Tibial nerve (tissue), 4 donors: ENCODE measurements at regions not wholly inside any gene's neighbourhood (a gene's known extent, or its start where the extent isn't known, plus 50 kb on each side); places are given as distances from the start of the nearest gene placed in this dataset.

ENCODE experiments used
- DNase-seq, 2 donors: peaks; one replicate each; pipeline ENCODE4 v3.0.0-alpha.2; 2019; ENCODE audit warnings: low spot score in 2 of 2
- H3K27ac ChIP-seq, 4 donors: fragments of 200-600 bp; sonication (generic) in 3 of 4; one replicate each; pipeline ENCODE4 v1.5.1; 2017 to 2019; ENCODE audit warnings: mild to moderate bottlenecking in 1 of 4
- H3K27me3 ChIP-seq, 2 donors: fragments of 200-600 bp; sonication (generic) in 1 of 2; one replicate each; pipeline versions ENCODE4 v1.5.1 to v1.6.0; 2017 to 2019
- H3K36me3 ChIP-seq, 3 donors: fragments of 200-600 bp; sonication (generic); one replicate each; pipeline ENCODE4 v1.5.1; 2018 to 2019
- H3K4me1 ChIP-seq, 4 donors: fragments of 200-600 bp; sonication (generic) in 3 of 4; one replicate each; pipeline ENCODE4 v1.5.1; 2017 to 2019
- H3K4me3 ChIP-seq, 4 donors: fragments of 200-600 bp; sonication (generic) in 3 of 4; one replicate each; pipeline ENCODE4 v1.5.1; 2017 to 2019; ENCODE audit warnings: mild to moderate bottlenecking in 1 of 4, moderate library complexity in 1 of 4
- H3K9me3 ChIP-seq, 4 donors: fragments of 200-600 bp; sonication (generic) in 3 of 4; one replicate each; pipeline ENCODE4 v1.5.1; 2017 to 2019
- CTCF ChIP-seq, 5 experiments: fragments of 200-600 bp in 3 of 5; fragments of 450-650 bp in 2 of 5; sonication (generic) in 3 of 5; IDR thresholded peaks; one replicate each; pipeline ENCODE4 v1.5.1; 2016 to 2019; ENCODE audit warnings: antibody characterized with exemption in 5 of 5, mild to moderate bottlenecking in 3 of 5, moderate library complexity in 2 of 5
- EP300 ChIP-seq, 2 donors: sonication (generic); formaldehyde crosslinking; IDR thresholded peaks; one replicate each; pipeline ENCODE4 v1.6.1; 2017; ENCODE audit warnings: antibody characterized with exemption in 2 of 2, mild to moderate bottlenecking in 1 of 2
- POLR2A ChIP-seq, 2 donors: fragments of 450-650 bp; IDR thresholded peaks; one replicate each; pipeline ENCODE4 v1.6.1; 2017; ENCODE audit warnings: antibody characterized with exemption in 2 of 2, mild to moderate bottlenecking in 2 of 2, moderate library complexity in 2 of 2
- WGBS, 2 donors: methylation state at CpG; one replicate each; pipeline ENCODE4 v1.1.5; 2018; 5-methylcytosine and 5-hydroxymethylcytosine counted together

- DNase-seq = no peak
- Histone ChIP-seq H3K4me3 (no peak overlapping the region), H3K4me1 (peaks cover 0 to 6% (median 0%) of the 10 kb centered on the region in 4 donors), H3K27ac (no peak overlapping the region), H3K27me3 (no peaks in the 10 kb centered on the region), H3K9me3 (no peaks in the 10 kb centered on the region), H3K36me3 (no peaks in the 10 kb centered on the region)
- 44 to 76% methylated on average over 1 of the region's 1 CpG for WGBS, 2 donors
- TF ChIP-seq POLR2A (IDR thresholded peaks at IDR 0.05) = no peak
- no peak for TF ChIP-seq CTCF (IDR thresholded peaks at IDR 0.05)
- TF ChIP-seq EP300 (IDR thresholded peaks at IDR 0.05) = no peak
Observed at GRCh38 chr1:182268669-182269068, 122.9 kb downstream of the GLUL start.

- TF ChIP-seq POLR2A (IDR thresholded peaks at IDR 0.05) (no peak), EP300 (IDR thresholded peaks at IDR 0.05) (no peak), CTCF (IDR thresholded peaks at IDR 0.05) (no peak)
- DNase-seq = no peak
Observed at GRCh38 chr1:182264185-182264584, 127.4 kb downstream of the GLUL start.

GRCh38 chr1:182263706-182264105, 127.9 kb downstream of the GLUL start:
- DNase-seq = no peak
- no peak for TF ChIP-seq EP300 (IDR thresholded peaks at IDR 0.05)
- no peak for TF ChIP-seq POLR2A (IDR thresholded peaks at IDR 0.05)
- TF ChIP-seq CTCF (IDR thresholded peaks at IDR 0.05) = no peak
- Histone ChIP-seq H3K36me3 (no peaks in the 10 kb centered on the region), H3K27me3 (no peaks in the 10 kb centered on the region), H3K27ac (no peak overlapping the region), H3K9me3 (no peaks in the 10 kb centered on the region), H3K4me3 (no peak overlapping the region), H3K4me1 (peaks cover 0 to 15% (median 7%) of the 10 kb centered on the region in 4 donors)
- WGBS, 2 donors = 70 to 80% methylated on average over 1 of the region's 1 CpG

More at GRCh38 chr1:182264185-182264584, 127.4 kb downstream of the GLUL start:
- Histone ChIP-seq H3K4me3 (no peak overlapping the region), H3K9me3 (no peaks in the 10 kb centered on the region), H3K36me3 (no peaks in the 10 kb centered on the region), H3K4me1 (peaks cover 0 to 12% (median 5%) of the 10 kb centered on the region in 4 donors), H3K27me3 (no peaks in the 10 kb centered on the region), H3K27ac (no peak overlapping the region)
- WGBS, 2 donors = 65 to 93% methylated on average over 1 of the region's 1 CpG

GRCh38 chr1:182262425-182262824, 129.2 kb downstream of the GLUL start:
- TF ChIP-seq CTCF (IDR thresholded peaks at IDR 0.05) (no peak), POLR2A (IDR thresholded peaks at IDR 0.05) (no peak), EP300 (IDR thresholded peaks at IDR 0.05) (no peak)
- H3K27me3 ChIP-seq = no peaks in the 10 kb centered on the region
- H3K9me3 ChIP-seq = no peaks in the 10 kb centered on the region
- no peak overlapping the region for H3K4me3 ChIP-seq
- H3K36me3 ChIP-seq = no peaks in the 10 kb centered on the region
- 83 to 87% methylated on average over 1 of the region's 1 CpG for WGBS, 2 donors
- no peak overlapping the region for H3K27ac ChIP-seq
- no peak for DNase-seq
- peaks cover 0 to 15% (median 9%) of the 10 kb centered on the region in 4 donors for H3K4me1 ChIP-seq

GRCh38 chr1:182261655-182262054, 129.9 kb downstream of the GLUL start:
- DNase-seq = no peak
- Histone ChIP-seq H3K4me3 (no peak overlapping the region), H3K27ac (no peak overlapping the region), H3K36me3 (no peaks in the 10 kb centered on the region), H3K27me3 (no peaks in the 10 kb centered on the region), H3K9me3 (no peaks in the 10 kb centered on the region), H3K4me1 (peaks cover 0 to 15% (median 9%) of the 10 kb centered on the region in 4 donors)
- TF ChIP-seq EP300 (IDR thresholded peaks at IDR 0.05) (no peak), CTCF (IDR thresholded peaks at IDR 0.05) (no peak), POLR2A (IDR thresholded peaks at IDR 0.05) (no peak)
- 85 to 91% methylated on average over 1 of the region's 1 CpG for WGBS, 2 donors
